A549 (cell line): ENCODE measurements at regions not wholly inside any gene's neighbourhood (a gene's known extent, or its start where the extent isn't known, plus 50 kb on each side); places are given as distances from the start of the nearest gene placed in this dataset.
A peak's percentile ranks its signal among the peaks of the same experiment; 100 is the strongest.

Experiments
- ATAC-seq, 2 experiments: fragments of 200-7000 bp in 1 of 2; fragments of >200 bp in 1 of 2; cut with Nextera tagmentation in 1 of 2; cut with Tn5 transposase in 1 of 2; 3 replicates each; pipeline versions ENCODE4 v1.8.0 to v1.9.1; 2018 to 2020; ENCODE audit warnings: mild to moderate bottlenecking in 1 of 2, moderate library complexity in 1 of 2
- CTCF ChIA-PET: fragments of 300-600 bp; sonication (Branson Sonifier 250); formaldehyde crosslinking; extraction: SDS; loops from one replicate; lab custom pipeline; 2021; ENCODE audit warnings: antibody characterized with exemption, inconsistent platforms; lab: Yijun Ruan, JAX
- POLR2A ChIA-PET: fragments of 350-600 bp; formaldehyde crosslinking; extraction: SDS; loops from one replicate; lab custom pipeline; 2021; ENCODE audit warnings: antibody characterized with exemption, inconsistent platforms; lab: Yijun Ruan, JAX
- DNase-seq, 2 experiments: peaks; one replicate each; pipeline versions ENCODE4 v3.0.0 to v3.0.0-alpha.2; 2011 to 2016; ENCODE audit warnings: low read depth in 1 of 2, low spot score in 1 of 2
- FAIRE-seq: peaks from 2 replicates; lab custom pipeline; 2011; peaks lifted over from hg19 to GRCh38; lab: Jason Lieb, UNC
- H3K27ac ChIP-seq, 2 experiments: fragments of >200 bp; sonication (Bioruptor Twin); formaldehyde crosslinking; 3 replicates each; pipeline ENCODE4 v1.5.1; 2016 to 2017
- H3K4me1 ChIP-seq: fragments of >200 bp; sonication (Bioruptor Twin); formaldehyde crosslinking; 3 replicates; pipeline ENCODE4 v1.6.1; 2016
- H3K4me2 ChIP-seq: fragments of >200 bp; sonication (Bioruptor Twin); formaldehyde crosslinking; 3 replicates; pipeline ENCODE4 v1.6.1; 2016
- H3K4me3 ChIP-seq: fragments of >200 bp; sonication (Bioruptor Twin); formaldehyde crosslinking; 3 replicates; pipeline ENCODE4 v1.5.1; 2016
- H3K9me3 ChIP-seq: fragments of >200 bp; sonication (Bioruptor Twin); formaldehyde crosslinking; 3 replicates; pipeline ENCODE4 v1.6.1; 2016
- BHLHE40 ChIP-seq: IDR thresholded peaks from 2 replicates; pipeline ENCODE4 v1.6.1; 2012; ENCODE audit warnings: low read depth, low read length, inconsistent platforms
- CBX8 ChIP-seq: fragments of 200-600 bp; sonication (generic); IDR thresholded peaks from 2 replicates; pipeline ENCODE4 v1.6.1; 2016
- CEBPB ChIP-seq, 2 experiments: fragments of >200 bp in 1 of 2; sonication (Bioruptor Twin) in 1 of 2; formaldehyde crosslinking in 1 of 2; IDR thresholded peaks; 2 replicates each; pipeline ENCODE4 v1.6.1; 2012 to 2016
- FOSB ChIP-seq: fragments of 250-450 bp; sonication (Bioruptor Pico); IDR thresholded peaks from 2 replicates; pipeline ENCODE4 v1.5.0; 2020; ENCODE audit warnings: mild to moderate bottlenecking, moderate library complexity
- HDAC2 ChIP-seq: fragments of 200-600 bp; sonication (generic); IDR thresholded peaks from 2 replicates; pipeline ENCODE4 v1.6.1; 2016
- HES2 ChIP-seq: fragments of >200 bp; sonication (Bioruptor Twin); formaldehyde crosslinking; IDR thresholded peaks from 2 replicates; pipeline ENCODE4 v1.6.1; 2016
- HOXA7 ChIP-seq: fragments of 250-450 bp; sonication (Bioruptor Pico); IDR thresholded peaks from 2 replicates; pipeline ENCODE4 v1.5.0; 2020; ENCODE audit warnings: mild to moderate bottlenecking, moderate library complexity
- HOXB13 ChIP-seq: fragments of 250-450 bp; sonication (Bioruptor Pico); IDR thresholded peaks from 2 replicates; pipeline ENCODE4 v1.5.0; 2020; ENCODE audit warnings: low read depth, mild to moderate bottlenecking, moderate library complexity
- MAZ ChIP-seq: fragments of 150-350 bp; IDR thresholded peaks from 2 replicates; pipeline ENCODE4 v1.6.1; 2014; ENCODE audit warnings: antibody characterized with exemption, low read depth, low read length, borderline replicate concordance
- POLR2AphosphoS2 ChIP-seq: conservative IDR thresholded peaks from 2 replicates; pipeline ENCODE4 v1.6.1; 2012; ENCODE audit warnings: low read length, improper control_type of control experiment, inconsistent platforms
- RCOR1 ChIP-seq: fragments of 150-350 bp; IDR thresholded peaks from 2 replicates; pipeline ENCODE4 v1.6.1; 2014; ENCODE audit warnings: antibody characterized with exemption, low read length, low read depth
- RFX5 ChIP-seq: fragments of 450-650 bp; IDR thresholded peaks from 2 replicates; pipeline ENCODE4 v1.7.1; 2014; ENCODE audit warnings: antibody characterized with exemption, mild to moderate bottlenecking, moderate library complexity
- TFCP2L1 ChIP-seq: fragments of 250-450 bp; sonication (Bioruptor Pico); IDR thresholded peaks from 2 replicates; pipeline ENCODE4 v1.5.0; 2021; ENCODE audit warnings: mild to moderate bottlenecking
- ZC3H11A ChIP-seq: fragments of 450-650 bp; IDR thresholded peaks from 2 replicates; pipeline ENCODE4 v1.6.1; 2014; ENCODE audit warnings: antibody characterized with exemption, mild to moderate bottlenecking
- ZFP36 ChIP-seq: fragments of 450-650 bp; IDR thresholded peaks from 2 replicates; pipeline ENCODE4 v1.6.1; 2014; ENCODE audit warnings: borderline replicate concordance; ENCODE audit not compliant: partially characterized antibody
- ZSCAN20 ChIP-seq: fragments of 250-450 bp; sonication (Bioruptor Pico); IDR thresholded peaks from 2 replicates; pipeline ENCODE4 v1.8.0; 2022; ENCODE audit warnings: mild to moderate bottlenecking, moderate library complexity
- WGBS: methylation state at CpG from one replicate; pipeline ENCODE4 v1.1.6; 2017; ENCODE audit errors: missing lambda C conversion rate; 5-methylcytosine and 5-hydroxymethylcytosine counted together
- TF ChIP-seq, protein P1 (sequence below): fragments of 200-600 bp; sonication (generic); IDR thresholded peaks from 2 replicates; pipeline ENCODE4 v1.6.1; 2016; ENCODE audit warnings: antibody characterized with exemption, mild to moderate bottlenecking, moderate library complexity
- TF ChIP-seq, protein P2 (sequence below): fragments of 450-650 bp; IDR thresholded peaks from 2 replicates; pipeline ENCODE4 v1.6.1; 2014; ENCODE audit warnings: antibody characterized with exemption

DNA sequence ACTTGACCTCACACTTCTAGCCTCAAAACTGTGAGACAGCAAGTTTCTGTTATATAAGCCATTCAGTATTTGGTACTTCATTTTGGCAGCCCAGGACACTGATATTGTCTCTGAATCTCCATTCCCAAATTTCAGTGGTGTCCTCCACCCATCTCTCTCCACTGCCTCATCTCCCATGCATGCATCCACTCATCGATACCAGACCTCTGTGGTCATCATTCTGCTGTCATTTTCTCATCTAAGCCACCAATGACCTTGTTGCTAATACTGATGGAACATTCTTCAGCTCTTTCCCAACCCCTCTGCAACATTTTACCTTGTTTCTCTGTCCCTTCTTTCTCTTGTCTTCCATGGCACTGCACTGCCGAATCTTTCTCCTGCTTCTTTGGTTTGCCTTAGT lies 221.8 kb downstream of the SNX18 start:
- Histone ChIP-seq H3K4me3 (no peak overlapping the region), H3K27ac (no peak overlapping the region), H3K4me1 (peaks cover 10% of the 10 kb centered on the region; the same call in 2 of the 3 replicates), H3K9me3 (no peaks in the 10 kb centered on the region), H3K4me2 (no peak overlapping the region)
- TF ChIP-seq HOXB13 (CRISPR knock-in tag): no peak
- WGBS: 66% methylated on average over 2 of the region's 2 CpGs
- no peak for ATAC-seq
- POLR2A ChIA-PET: no interaction called here
- FAIRE-seq: no peak
- CTCF ChIA-PET: no interaction called here
- DNase-seq: no peak

DNA sequence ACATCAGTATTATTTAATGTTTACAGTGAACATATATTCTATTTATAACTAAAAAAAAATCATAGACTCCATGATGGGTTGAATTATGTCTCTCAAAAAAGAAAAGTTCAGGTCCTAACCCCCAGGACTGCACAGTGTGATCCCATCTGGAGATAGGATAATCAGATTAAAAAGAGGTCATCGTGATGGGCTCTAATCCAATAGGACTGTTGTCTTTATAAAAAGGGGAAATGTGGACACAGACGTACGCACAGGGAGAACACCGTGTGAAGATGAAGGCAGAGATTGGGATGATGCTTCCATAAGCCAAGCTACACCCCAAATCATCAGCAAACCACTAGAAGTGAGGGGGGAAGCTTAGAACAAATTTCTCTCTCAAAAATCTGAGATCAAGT lies 221.4 kb downstream of the SNX18 start:
- ChIA-PET POLR2A (no interaction called here), CTCF (no interaction called here)
- 74% methylated on average over 4 of the region's 4 CpGs for WGBS
- DNase-seq (no peak), ATAC-seq (no peak), FAIRE-seq (no peak)
- H3K27ac ChIP-seq: no peak overlapping the region
- peaks cover 6% of the 10 kb centered on the region; the same call in 1 of the 3 replicates for H3K4me1 ChIP-seq
- TF ChIP-seq FOSB (CRISPR knock-in tag) (no peak), CBX8 (no peak), POLR2AphosphoS2 (no peak), TFCP2L1 (CRISPR knock-in tag) (no peak), RFX5 (no peak), HDAC2 (no peak), CEBPB (IDR thresholded peaks at IDR 0.05) (no peak), RCOR1 (no peak), ZFP36 (no peak), MAZ (no peak), ZC3H11A (no peak)
- TF ChIP-seq, protein P1, sequence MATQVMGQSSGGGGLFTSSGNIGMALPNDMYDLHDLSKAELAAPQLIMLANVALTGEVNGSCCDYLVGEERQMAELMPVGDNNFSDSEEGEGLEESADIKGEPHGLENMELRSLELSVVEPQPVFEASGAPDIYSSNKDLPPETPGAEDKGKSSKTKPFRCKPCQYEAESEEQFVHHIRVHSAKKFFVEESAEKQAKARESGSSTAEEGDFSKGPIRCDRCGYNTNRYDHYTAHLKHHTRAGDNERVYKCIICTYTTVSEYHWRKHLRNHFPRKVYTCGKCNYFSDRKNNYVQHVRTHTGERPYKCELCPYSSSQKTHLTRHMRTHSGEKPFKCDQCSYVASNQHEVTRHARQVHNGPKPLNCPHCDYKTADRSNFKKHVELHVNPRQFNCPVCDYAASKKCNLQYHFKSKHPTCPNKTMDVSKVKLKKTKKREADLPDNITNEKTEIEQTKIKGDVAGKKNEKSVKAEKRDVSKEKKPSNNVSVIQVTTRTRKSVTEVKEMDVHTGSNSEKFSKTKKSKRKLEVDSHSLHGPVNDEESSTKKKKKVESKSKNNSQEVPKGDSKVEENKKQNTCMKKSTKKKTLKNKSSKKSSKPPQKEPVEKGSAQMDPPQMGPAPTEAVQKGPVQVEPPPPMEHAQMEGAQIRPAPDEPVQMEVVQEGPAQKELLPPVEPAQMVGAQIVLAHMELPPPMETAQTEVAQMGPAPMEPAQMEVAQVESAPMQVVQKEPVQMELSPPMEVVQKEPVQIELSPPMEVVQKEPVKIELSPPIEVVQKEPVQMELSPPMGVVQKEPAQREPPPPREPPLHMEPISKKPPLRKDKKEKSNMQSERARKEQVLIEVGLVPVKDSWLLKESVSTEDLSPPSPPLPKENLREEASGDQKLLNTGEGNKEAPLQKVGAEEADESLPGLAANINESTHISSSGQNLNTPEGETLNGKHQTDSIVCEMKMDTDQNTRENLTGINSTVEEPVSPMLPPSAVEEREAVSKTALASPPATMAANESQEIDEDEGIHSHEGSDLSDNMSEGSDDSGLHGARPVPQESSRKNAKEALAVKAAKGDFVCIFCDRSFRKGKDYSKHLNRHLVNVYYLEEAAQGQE: no peak
- TF ChIP-seq, protein P2, sequence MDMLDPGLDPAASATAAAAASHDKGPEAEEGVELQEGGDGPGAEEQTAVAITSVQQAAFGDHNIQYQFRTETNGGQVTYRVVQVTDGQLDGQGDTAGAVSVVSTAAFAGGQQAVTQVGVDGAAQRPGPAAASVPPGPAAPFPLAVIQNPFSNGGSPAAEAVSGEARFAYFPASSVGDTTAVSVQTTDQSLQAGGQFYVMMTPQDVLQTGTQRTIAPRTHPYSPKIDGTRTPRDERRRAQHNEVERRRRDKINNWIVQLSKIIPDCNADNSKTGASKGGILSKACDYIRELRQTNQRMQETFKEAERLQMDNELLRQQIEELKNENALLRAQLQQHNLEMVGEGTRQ: no peak
- H3K4me3 ChIP-seq: no peak overlapping the region
- no peaks in the 10 kb centered on the region for H3K9me3 ChIP-seq
- H3K4me2 ChIP-seq: no peak overlapping the region

- H3K4me1 ChIP-seq: peaks cover 5% of the 10 kb centered on the region; the same call in 1 of the 3 replicates
- peak; percentile 27 to 30; a peak in 3 of 6 replicates for ATAC-seq
- TF ChIP-seq HOXA7: no peak
- no peak for TF ChIP-seq ZSCAN20
- no peak for TF ChIP-seq BHLHE40
- no peak for TF ChIP-seq HES2
- TF ChIP-seq, all 56 proteins: peak for 0
- CTCF ChIA-PET: interaction anchor here (0.6 kb wide), 1 partner anchor 878 kb away, joined by 4 read pairs; no protein-coding TSS in a partner anchor
- POLR2A ChIA-PET: no interaction called here
- FAIRE-seq: no peak
- no peak for DNase-seq
- no peak overlapping the region for H3K4me2 ChIP-seq
- H3K4me3 ChIP-seq: no peak overlapping the region
- no peak overlapping the region for H3K27ac ChIP-seq
- WGBS: 38% methylated on average over 6 of the region's 6 CpGs
- no peaks in the 10 kb centered on the region for H3K9me3 ChIP-seq
These were observed 220.8 kb downstream of the SNX18 start for GRCh38 chr5:54738118-54738972.
